HL-60 (cell line): ENCODE measurements at regions not wholly inside any gene's neighbourhood (a gene's known extent, or its start where the extent isn't known, plus 50 kb on each side); places are given as distances from the start of the nearest gene placed in this dataset.

ENCODE experiments used
- GABPA ChIP-seq: IDR thresholded peaks from 2 replicates; pipeline ENCODE4 v1.6.1; 2012; ENCODE audit warnings: low read depth
- SPI1 ChIP-seq: IDR thresholded peaks from 2 replicates; pipeline ENCODE4 v1.6.1; 2012; ENCODE audit warnings: low read depth, mild to moderate bottlenecking, borderline replicate concordance
- TF ChIP-seq, protein P1 (sequence below): IDR thresholded peaks from one replicate; pipeline ENCODE4 v1.5.1; 2011; ENCODE audit warnings: low read length, control low read depth, inconsistent platforms; ENCODE audit not compliant: insufficient read depth
- TF ChIP-seq, protein P2 (sequence below): IDR thresholded peaks from 2 replicates; pipeline ENCODE4 v1.6.1; 2012; ENCODE audit warnings: low read depth; ENCODE audit not compliant: insufficient replicate concordance

- TF ChIP-seq, protein P1, sequence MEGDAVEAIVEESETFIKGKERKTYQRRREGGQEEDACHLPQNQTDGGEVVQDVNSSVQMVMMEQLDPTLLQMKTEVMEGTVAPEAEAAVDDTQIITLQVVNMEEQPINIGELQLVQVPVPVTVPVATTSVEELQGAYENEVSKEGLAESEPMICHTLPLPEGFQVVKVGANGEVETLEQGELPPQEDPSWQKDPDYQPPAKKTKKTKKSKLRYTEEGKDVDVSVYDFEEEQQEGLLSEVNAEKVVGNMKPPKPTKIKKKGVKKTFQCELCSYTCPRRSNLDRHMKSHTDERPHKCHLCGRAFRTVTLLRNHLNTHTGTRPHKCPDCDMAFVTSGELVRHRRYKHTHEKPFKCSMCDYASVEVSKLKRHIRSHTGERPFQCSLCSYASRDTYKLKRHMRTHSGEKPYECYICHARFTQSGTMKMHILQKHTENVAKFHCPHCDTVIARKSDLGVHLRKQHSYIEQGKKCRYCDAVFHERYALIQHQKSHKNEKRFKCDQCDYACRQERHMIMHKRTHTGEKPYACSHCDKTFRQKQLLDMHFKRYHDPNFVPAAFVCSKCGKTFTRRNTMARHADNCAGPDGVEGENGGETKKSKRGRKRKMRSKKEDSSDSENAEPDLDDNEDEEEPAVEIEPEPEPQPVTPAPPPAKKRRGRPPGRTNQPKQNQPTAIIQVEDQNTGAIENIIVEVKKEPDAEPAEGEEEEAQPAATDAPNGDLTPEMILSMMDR = no peak
- TF ChIP-seq, protein P2, sequence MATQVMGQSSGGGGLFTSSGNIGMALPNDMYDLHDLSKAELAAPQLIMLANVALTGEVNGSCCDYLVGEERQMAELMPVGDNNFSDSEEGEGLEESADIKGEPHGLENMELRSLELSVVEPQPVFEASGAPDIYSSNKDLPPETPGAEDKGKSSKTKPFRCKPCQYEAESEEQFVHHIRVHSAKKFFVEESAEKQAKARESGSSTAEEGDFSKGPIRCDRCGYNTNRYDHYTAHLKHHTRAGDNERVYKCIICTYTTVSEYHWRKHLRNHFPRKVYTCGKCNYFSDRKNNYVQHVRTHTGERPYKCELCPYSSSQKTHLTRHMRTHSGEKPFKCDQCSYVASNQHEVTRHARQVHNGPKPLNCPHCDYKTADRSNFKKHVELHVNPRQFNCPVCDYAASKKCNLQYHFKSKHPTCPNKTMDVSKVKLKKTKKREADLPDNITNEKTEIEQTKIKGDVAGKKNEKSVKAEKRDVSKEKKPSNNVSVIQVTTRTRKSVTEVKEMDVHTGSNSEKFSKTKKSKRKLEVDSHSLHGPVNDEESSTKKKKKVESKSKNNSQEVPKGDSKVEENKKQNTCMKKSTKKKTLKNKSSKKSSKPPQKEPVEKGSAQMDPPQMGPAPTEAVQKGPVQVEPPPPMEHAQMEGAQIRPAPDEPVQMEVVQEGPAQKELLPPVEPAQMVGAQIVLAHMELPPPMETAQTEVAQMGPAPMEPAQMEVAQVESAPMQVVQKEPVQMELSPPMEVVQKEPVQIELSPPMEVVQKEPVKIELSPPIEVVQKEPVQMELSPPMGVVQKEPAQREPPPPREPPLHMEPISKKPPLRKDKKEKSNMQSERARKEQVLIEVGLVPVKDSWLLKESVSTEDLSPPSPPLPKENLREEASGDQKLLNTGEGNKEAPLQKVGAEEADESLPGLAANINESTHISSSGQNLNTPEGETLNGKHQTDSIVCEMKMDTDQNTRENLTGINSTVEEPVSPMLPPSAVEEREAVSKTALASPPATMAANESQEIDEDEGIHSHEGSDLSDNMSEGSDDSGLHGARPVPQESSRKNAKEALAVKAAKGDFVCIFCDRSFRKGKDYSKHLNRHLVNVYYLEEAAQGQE = no peak
- no peak for TF ChIP-seq SPI1
- TF ChIP-seq GABPA = no peak
Observed at GRCh38 chr12:47545938-47546609, 159.8 kb downstream of the RPAP3 start.
